Activated naive CD4-positive, alpha-beta T cell treated with anti-CD3 and anti-CD28 coated beads, Interleukin-2, amount 10 ng/mL, durations not matched to agents 7 days and 5 days (primary cell): ENCODE measurements at regions not wholly inside any gene's neighbourhood (a gene's known extent, or its start where the extent isn't known, plus 50 kb on each side); places are given as distances from the start of the nearest gene placed in this dataset.
"Not testable (repeated sequence)": the region's sequence is repeated elsewhere in the genome, so short reads cannot be mapped to it uniquely, and the experiment has no call there.

Experiments used
- CTCF ChIA-PET: fragments of 350-600 bp; sonication (Branson Sonifier 250); formaldehyde crosslinking; loops from one replicate; lab custom pipeline; 2021; ENCODE audit warnings: antibody characterized with exemption; lab: Charles Lee
- DNase-seq: peaks from one replicate; pipeline ENCODE4 v3.0.0-alpha.2; 2020
- H3K27ac Mint-ChIP-seq: one replicate; pipeline ENCODE4 v1.8.0; 2021; ENCODE audit warnings: mild to moderate bottlenecking, moderate library complexity, mixed read lengths
- H3K27me3 Mint-ChIP-seq: one replicate; pipeline ENCODE4 v1.8.0; 2021; ENCODE audit warnings: mild to moderate bottlenecking, mixed read lengths
- H3K36me3 Mint-ChIP-seq: one replicate; pipeline ENCODE4 v1.8.0; 2021; ENCODE audit warnings: mixed read lengths
- H3K4me1 Mint-ChIP-seq: one replicate; pipeline ENCODE4 v1.8.0; 2021; ENCODE audit warnings: mixed read lengths
- H3K4me3 Mint-ChIP-seq: one replicate; pipeline ENCODE4 v1.8.0; 2021; ENCODE audit warnings: mild to moderate bottlenecking, moderate library complexity, mixed read lengths
- H3K9me3 Mint-ChIP-seq: one replicate; pipeline ENCODE4 v1.8.0; 2021; ENCODE audit warnings: mixed read lengths

- Mint-ChIP-seq H3K36me3 (no peaks in the 10 kb centered on the region), H3K27ac (no peak overlapping the region), H3K27me3 (no peaks in the 10 kb centered on the region), H3K4me1 (no peaks in the 10 kb centered on the region), H3K9me3 (peaks cover 10% of the 10 kb centered on the region), H3K4me3 (no peak overlapping the region)
- CTCF ChIA-PET, result no interaction called here
- DNase-seq, result no peak
Measured at GRCh38 chr10:123385508-123386080, 231.4 kb downstream of the BUB3 start.

GRCh38 chr10:123389520-123389919, 235.3 kb downstream of the BUB3 start:
- H3K4me1 Mint-ChIP-seq, result no peaks in the 10 kb centered on the region
- no peak for DNase-seq
- H3K36me3 Mint-ChIP-seq, result no peaks in the 10 kb centered on the region
- no peaks in the 10 kb centered on the region for H3K27me3 Mint-ChIP-seq
- H3K4me3 Mint-ChIP-seq, result no peak overlapping the region
- CTCF ChIA-PET, result interaction anchor here (1.5 kb wide), 1 partner anchor 9 kb away, joined by 4 read pairs; no protein-coding TSS in a partner anchor
- H3K27ac Mint-ChIP-seq, result no peak overlapping the region
- peaks cover 10% of the 10 kb centered on the region for H3K9me3 Mint-ChIP-seq

- no peaks in the 10 kb centered on the region for H3K27me3 Mint-ChIP-seq
- H3K27ac Mint-ChIP-seq, result no peak overlapping the region
- no peak overlapping the region for H3K4me3 Mint-ChIP-seq
- CTCF ChIA-PET, result no interaction called here
- no peaks in the 10 kb centered on the region for H3K36me3 Mint-ChIP-seq
- peaks cover 10% of the 10 kb centered on the region for H3K9me3 Mint-ChIP-seq
- H3K4me1 Mint-ChIP-seq, result no peaks in the 10 kb centered on the region
- DNase-seq, result no peak
Measured at GRCh38 chr10:123390332-123390731, 236.1 kb downstream of the BUB3 start.

GRCh38 chr10:123390874-123391273, 236.7 kb downstream of the BUB3 start:
- no peaks in the 10 kb centered on the region for H3K4me1 Mint-ChIP-seq
- no peak overlapping the region for H3K27ac Mint-ChIP-seq
- CTCF ChIA-PET, result no interaction called here
- no peaks in the 10 kb centered on the region for H3K36me3 Mint-ChIP-seq
- no peak overlapping the region for H3K4me3 Mint-ChIP-seq
- no peak for DNase-seq
- H3K27me3 Mint-ChIP-seq, result no peaks in the 10 kb centered on the region
- peaks cover 9% of the 10 kb centered on the region for H3K9me3 Mint-ChIP-seq

- Mint-ChIP-seq H3K9me3 (peaks cover 8% of the 10 kb centered on the region), H3K27ac (no peak overlapping the region), H3K27me3 (no peaks in the 10 kb centered on the region), H3K36me3 (no peaks in the 10 kb centered on the region), H3K4me1 (no peaks in the 10 kb centered on the region), H3K4me3 (no peak overlapping the region)
- no peak for DNase-seq
- CTCF ChIA-PET, result no interaction called here
Measured at GRCh38 chr10:123391275-123392028, 237.2 kb downstream of the BUB3 start.

GRCh38 chr10:123392182-123392963, 238.2 kb downstream of the BUB3 start:
- peaks cover 5% of the 10 kb centered on the region for H3K9me3 Mint-ChIP-seq
- no peaks in the 10 kb centered on the region for H3K36me3 Mint-ChIP-seq
- H3K27ac Mint-ChIP-seq, result no peak overlapping the region
- CTCF ChIA-PET, result no interaction called here
- DNase-seq, result no peak
- no peak overlapping the region for H3K4me3 Mint-ChIP-seq
- no peaks in the 10 kb centered on the region for H3K4me1 Mint-ChIP-seq
- no peaks in the 10 kb centered on the region for H3K27me3 Mint-ChIP-seq

GRCh38 chr10:123393170-123393569, 239.0 kb downstream of the BUB3 start:
- DNase-seq, result no peak
- peaks cover 4% of the 10 kb centered on the region for H3K9me3 Mint-ChIP-seq
- CTCF ChIA-PET, result no interaction called here
- H3K4me1 Mint-ChIP-seq, result no peaks in the 10 kb centered on the region
- H3K4me3 Mint-ChIP-seq, result no peak overlapping the region
- H3K27ac Mint-ChIP-seq, result no peak overlapping the region
- H3K36me3 Mint-ChIP-seq, result no peaks in the 10 kb centered on the region
- no peaks in the 10 kb centered on the region for H3K27me3 Mint-ChIP-seq

- Mint-ChIP-seq H3K4me1 (no peaks in the 10 kb centered on the region), H3K4me3 (no peak overlapping the region), H3K27ac (no peak overlapping the region), H3K27me3 (no peaks in the 10 kb centered on the region), H3K36me3 (no peaks in the 10 kb centered on the region), H3K9me3 (no peaks in the 10 kb centered on the region)
- CTCF ChIA-PET, result no interaction called here
- no peak for DNase-seq
Measured at GRCh38 chr10:123394382-123394781, 240.2 kb downstream of the BUB3 start.

- H3K4me3 Mint-ChIP-seq, CTCF ChIA-PET, H3K9me3 Mint-ChIP-seq, H3K36me3 Mint-ChIP-seq, H3K27ac Mint-ChIP-seq, DNase-seq, H3K27me3 Mint-ChIP-seq, H3K4me1 Mint-ChIP-seq: not testable (repeated sequence)
Measured at GRCh38 chr10:123395234-123395633, 241.0 kb downstream of the BUB3 start.

GRCh38 chr10:123395906-123396305, 241.7 kb downstream of the BUB3 start:
- Mint-ChIP-seq H3K4me3 (no peak overlapping the region), H3K36me3 (no peaks in the 10 kb centered on the region), H3K9me3 (no peaks in the 10 kb centered on the region), H3K27me3 (no peaks in the 10 kb centered on the region), H3K27ac (no peak overlapping the region), H3K4me1 (no peaks in the 10 kb centered on the region)
- no peak for DNase-seq
- CTCF ChIA-PET, result no interaction called here

- no peaks in the 10 kb centered on the region for H3K36me3 Mint-ChIP-seq
- CTCF ChIA-PET, result no interaction called here
- no peak overlapping the region for H3K4me3 Mint-ChIP-seq
- H3K9me3 Mint-ChIP-seq, result no peaks in the 10 kb centered on the region
- DNase-seq, result no peak
- no peak overlapping the region for H3K27ac Mint-ChIP-seq
- H3K27me3 Mint-ChIP-seq, result no peaks in the 10 kb centered on the region
- H3K4me1 Mint-ChIP-seq, result no peaks in the 10 kb centered on the region
Measured at GRCh38 chr10:123398180-123398591, 244.0 kb downstream of the BUB3 start.

GRCh38 chr10:123398756-123399155, 244.6 kb downstream of the BUB3 start:
- Mint-ChIP-seq H3K27me3 (no peaks in the 10 kb centered on the region), H3K27ac (no peak overlapping the region), H3K4me3 (no peak overlapping the region), H3K9me3 (no peaks in the 10 kb centered on the region), H3K4me1 (no peaks in the 10 kb centered on the region), H3K36me3 (no peaks in the 10 kb centered on the region)
- no peak for DNase-seq
- CTCF ChIA-PET, result no interaction called here

GRCh38 chr10:123399276-123399839, 245.2 kb downstream of the BUB3 start:
- Mint-ChIP-seq H3K27me3 (no peaks in the 10 kb centered on the region), H3K27ac (no peak overlapping the region), H3K36me3 (no peaks in the 10 kb centered on the region), H3K4me1 (no peaks in the 10 kb centered on the region), H3K4me3 (no peak overlapping the region), H3K9me3 (peaks cover 1% of the 10 kb centered on the region)
- DNase-seq, result no peak
- CTCF ChIA-PET, result no interaction called here

GRCh38 chr10:123402021-123402420, 247.8 kb downstream of the BUB3 start:
- peaks cover 5% of the 10 kb centered on the region for H3K9me3 Mint-ChIP-seq
- no peak for DNase-seq
- no peaks in the 10 kb centered on the region for H3K27me3 Mint-ChIP-seq
- CTCF ChIA-PET, result interaction anchor here (0.7 kb wide), 1 partner anchor 1749 kb away, joined by 3 read pairs; no protein-coding TSS in a partner anchor
- H3K27ac Mint-ChIP-seq, result no peak overlapping the region
- H3K36me3 Mint-ChIP-seq, result no peaks in the 10 kb centered on the region
- H3K4me3 Mint-ChIP-seq, result no peak overlapping the region
- H3K4me1 Mint-ChIP-seq, result no peaks in the 10 kb centered on the region
